Neural progenitor cell (in vitro differentiated cells): ENCODE measurements at regions not wholly inside any gene's neighbourhood (a gene's known extent, or its start where the extent isn't known, plus 50 kb on each side); places are given as distances from the start of the nearest gene placed in this dataset.

Experiments used
- EZH2 ChIP-seq: fragments of 200-600 bp; sonication (generic); IDR thresholded peaks from 2 replicates; pipeline ENCODE4 v1.6.1; 2017; ENCODE audit warnings: antibody characterized with exemption, mild to moderate bottlenecking, moderate library complexity
- TF ChIP-seq, protein P1 (sequence below): fragments of 200-600 bp; sonication (generic); IDR thresholded peaks from 2 replicates; pipeline ENCODE4 v1.5.1; 2017; ENCODE audit warnings: antibody characterized with exemption, mild to moderate bottlenecking

DNA sequence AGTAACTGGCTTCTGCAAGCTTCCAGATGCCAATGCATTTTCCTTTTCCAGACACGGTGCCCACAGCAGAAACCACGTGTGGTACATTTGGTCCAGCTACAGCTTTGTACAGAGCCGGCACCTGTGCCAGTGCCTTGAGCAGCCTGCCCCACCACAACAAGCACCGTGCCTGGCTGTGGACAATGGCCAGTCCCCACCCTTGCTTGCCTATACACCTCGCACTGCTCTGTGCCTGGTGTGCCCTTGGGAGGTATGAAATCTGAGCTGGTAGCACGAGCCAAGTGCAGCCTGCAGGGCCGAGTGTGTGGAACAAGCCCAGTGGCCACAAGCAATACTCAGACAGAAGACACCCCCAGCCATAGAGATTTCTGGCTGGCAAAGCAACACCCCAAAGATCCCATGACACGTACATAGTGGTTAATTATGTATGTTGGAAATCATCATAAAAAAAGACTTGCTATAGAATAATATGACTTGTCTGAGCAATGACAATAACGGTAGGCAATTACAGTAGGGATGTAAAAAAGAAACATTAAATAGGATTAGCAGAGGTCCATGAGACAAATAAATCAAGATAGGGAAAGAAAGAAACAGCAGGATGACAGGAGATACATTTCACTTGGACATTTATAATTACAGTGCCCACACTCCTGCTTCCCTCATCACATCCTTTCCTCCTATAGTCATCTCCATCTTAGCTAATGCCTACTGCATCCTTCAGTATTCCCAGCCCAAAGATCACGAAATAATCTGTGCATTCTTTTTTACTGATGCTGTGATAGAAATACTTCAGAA is 1399.5 kb downstream of the PCDH9 start:
- TF ChIP-seq, protein P1, sequence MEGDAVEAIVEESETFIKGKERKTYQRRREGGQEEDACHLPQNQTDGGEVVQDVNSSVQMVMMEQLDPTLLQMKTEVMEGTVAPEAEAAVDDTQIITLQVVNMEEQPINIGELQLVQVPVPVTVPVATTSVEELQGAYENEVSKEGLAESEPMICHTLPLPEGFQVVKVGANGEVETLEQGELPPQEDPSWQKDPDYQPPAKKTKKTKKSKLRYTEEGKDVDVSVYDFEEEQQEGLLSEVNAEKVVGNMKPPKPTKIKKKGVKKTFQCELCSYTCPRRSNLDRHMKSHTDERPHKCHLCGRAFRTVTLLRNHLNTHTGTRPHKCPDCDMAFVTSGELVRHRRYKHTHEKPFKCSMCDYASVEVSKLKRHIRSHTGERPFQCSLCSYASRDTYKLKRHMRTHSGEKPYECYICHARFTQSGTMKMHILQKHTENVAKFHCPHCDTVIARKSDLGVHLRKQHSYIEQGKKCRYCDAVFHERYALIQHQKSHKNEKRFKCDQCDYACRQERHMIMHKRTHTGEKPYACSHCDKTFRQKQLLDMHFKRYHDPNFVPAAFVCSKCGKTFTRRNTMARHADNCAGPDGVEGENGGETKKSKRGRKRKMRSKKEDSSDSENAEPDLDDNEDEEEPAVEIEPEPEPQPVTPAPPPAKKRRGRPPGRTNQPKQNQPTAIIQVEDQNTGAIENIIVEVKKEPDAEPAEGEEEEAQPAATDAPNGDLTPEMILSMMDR = no peak
- no peak for TF ChIP-seq EZH2
